ENCODE measurements at regions not wholly inside any gene's neighbourhood (a gene's known extent, or its start where the extent isn't known, plus 50 kb on each side); places are given as distances from the start of the nearest gene placed in this dataset.

- Mint-ChIP-seq H3K9me3 (peaks cover 8% of the 10 kb centered on the region), H3K27me3 (peaks cover 2% of the 10 kb centered on the region), H3K36me3 (ENCODE audit: low read depth) (no peaks in the 10 kb centered on the region), H3K27ac (peak overlapping the region; percentile 25), H3K4me1 (ENCODE audit: low read depth) (peaks cover 36% of the 10 kb centered on the region), H3K4me3 (peak overlapping the region; percentile 8)
- intact Hi-C loops (cut with micrococcal nuclease): no loop called here
Observed at GRCh38 chr1:10957133-10957532, 55.3 kb upstream of the TARDBP start.

GRCh38 chr1:10958614-10959013 lies 53.8 kb upstream of the TARDBP start:
- H3K36me3 Mint-ChIP-seq (ENCODE audit: low read depth): no peaks in the 10 kb centered on the region
- H3K27me3 Mint-ChIP-seq: peaks cover 2% of the 10 kb centered on the region
- no peak overlapping the region for H3K27ac Mint-ChIP-seq
- H3K4me1 Mint-ChIP-seq (ENCODE audit: low read depth): peaks cover 38% of the 10 kb centered on the region
- intact Hi-C loops (cut with micrococcal nuclease): no loop called here
- no peak overlapping the region for H3K4me3 Mint-ChIP-seq
- H3K9me3 Mint-ChIP-seq: peaks cover 6% of the 10 kb centered on the region

GRCh38 chr1:10960411-10961299 lies 51.8 kb upstream of the TARDBP start:
- H3K27me3 Mint-ChIP-seq: no peaks in the 10 kb centered on the region
- peak overlapping the region; percentile 69 for H3K27ac Mint-ChIP-seq
- intact Hi-C loops (cut with micrococcal nuclease): no loop called here
- H3K4me3 Mint-ChIP-seq: no peak overlapping the region
- H3K4me1 Mint-ChIP-seq (ENCODE audit: low read depth): peaks cover 59% of the 10 kb centered on the region
- no peaks in the 10 kb centered on the region for H3K9me3 Mint-ChIP-seq
- no peaks in the 10 kb centered on the region for H3K36me3 Mint-ChIP-seq (ENCODE audit: low read depth)

GRCh38 chr1:10961300-10961833 lies 51.1 kb upstream of the TARDBP start:
- H3K4me3 Mint-ChIP-seq: no peak overlapping the region
- H3K36me3 Mint-ChIP-seq (ENCODE audit: low read depth): no peaks in the 10 kb centered on the region
- H3K27me3 Mint-ChIP-seq: no peaks in the 10 kb centered on the region
- peaks cover 66% of the 10 kb centered on the region for H3K4me1 Mint-ChIP-seq (ENCODE audit: low read depth)
- peak overlapping the region; percentile 69 for H3K27ac Mint-ChIP-seq
- no peaks in the 10 kb centered on the region for H3K9me3 Mint-ChIP-seq
- intact Hi-C loops (cut with micrococcal nuclease): no loop called here

GRCh38 chr1:10962483-10962882 lies 50.0 kb upstream of the TARDBP start:
- no peaks in the 10 kb centered on the region for H3K36me3 Mint-ChIP-seq (ENCODE audit: low read depth)
- H3K27ac Mint-ChIP-seq: peak overlapping the region; percentile 69
- H3K27me3 Mint-ChIP-seq: no peaks in the 10 kb centered on the region
- no peaks in the 10 kb centered on the region for H3K9me3 Mint-ChIP-seq
- peaks cover 67% of the 10 kb centered on the region for H3K4me1 Mint-ChIP-seq (ENCODE audit: low read depth)
- intact Hi-C loops (cut with micrococcal nuclease): no loop called here
- no peak overlapping the region for H3K4me3 Mint-ChIP-seq
